NCI-H2081 treated with DMSO at 0.1 percent for 48 hours (cell line): ENCODE measurements at regions not wholly inside any gene's neighbourhood (a gene's known extent, or its start where the extent isn't known, plus 50 kb on each side); places are given as distances from the start of the nearest gene placed in this dataset.
"Not testable (repeated sequence)": the region's sequence is repeated elsewhere in the genome, so short reads cannot be mapped to it uniquely, and the experiment has no call there.

Experiments
- DNase-seq: peaks from one replicate; lab custom pipeline; 2025; lab: John Stamatoyannopoulos, UW

GRCh38 chr9:30140407-30140806, 2244.0 kb upstream of the ACO1 start:
- no peak for DNase-seq

GRCh38 chr9:30160570-30160969, 2223.9 kb upstream of the ACO1 start:
- no peak for DNase-seq

GRCh38 chr9:30172206-30172605, 2212.2 kb upstream of the ACO1 start:
- DNase-seq = no peak

GRCh38 chr9:30178610-30179009, 2205.8 kb upstream of the ACO1 start:
- no peak for DNase-seq

- no peak for DNase-seq
Observed at GRCh38 chr9:30193421-30193820, 2191.0 kb upstream of the ACO1 start.

- DNase-seq = no peak
Observed at GRCh38 chr9:30196941-30197340, 2187.5 kb upstream of the ACO1 start.

- no peak for DNase-seq
Observed at GRCh38 chr9:30197453-30197852, 2187.0 kb upstream of the ACO1 start.

- DNase-seq = no peak
Observed at GRCh38 chr9:30197954-30198353, 2186.5 kb upstream of the ACO1 start.

GRCh38 chr9:30198463-30199309, 2185.8 kb upstream of the ACO1 start:
- no peak for DNase-seq

- DNase-seq = no peak
Observed at GRCh38 chr9:30201024-30201423, 2183.4 kb upstream of the ACO1 start.

GRCh38 chr9:30235068-30235467, 2149.4 kb upstream of the ACO1 start:
- DNase-seq = no peak

- DNase-seq = no peak
Observed at GRCh38 chr9:30235564-30235963, 2148.9 kb upstream of the ACO1 start.

- no peak for DNase-seq
Observed at GRCh38 chr9:30239878-30240277, 2144.6 kb upstream of the ACO1 start.

GRCh38 chr9:30243467-30243866, 2141.0 kb upstream of the ACO1 start:
- DNase-seq = no peak

- DNase-seq = no peak
Observed at GRCh38 chr9:30244877-30245276, 2139.6 kb upstream of the ACO1 start.

GRCh38 chr9:30250872-30251271, 2133.6 kb upstream of the ACO1 start:
- no peak for DNase-seq

GRCh38 chr9:30258094-30258493, 2126.3 kb upstream of the ACO1 start:
- no peak for DNase-seq

- no peak for DNase-seq
Observed at GRCh38 chr9:30280229-30280900, 2104.1 kb upstream of the ACO1 start.

GRCh38 chr9:30289435-30289834, 2095.0 kb upstream of the ACO1 start:
- DNase-seq = no peak

- not testable (repeated sequence) for DNase-seq
Observed at GRCh38 chr9:30292026-30292425, 2092.4 kb upstream of the ACO1 start.

- DNase-seq = no peak
Observed at GRCh38 chr9:30293231-30293630, 2091.2 kb upstream of the ACO1 start.

- DNase-seq = no peak
Observed at GRCh38 chr9:30299126-30299780, 2085.2 kb upstream of the ACO1 start.
